ENCODE measurements at regions not wholly inside any gene's neighbourhood (a gene's known extent, or its start where the extent isn't known, plus 50 kb on each side); places are given as distances from the start of the nearest gene placed in this dataset.
"Not testable (repeated sequence)": the region's sequence is repeated elsewhere in the genome, so short reads cannot be mapped to it uniquely, and the experiment has no call there.

- FAIRE-seq (no peak), DNase-seq (ENCODE audit: low spot score in 2 of 2) (no peak)
Measured at GRCh38 chr13:64127192-64127591, 2711.5 kb upstream of the PCDH20 start.

GRCh38 chr13:64121023-64121709 lies 2705.5 kb upstream of the PCDH20 start:
- FAIRE-seq; DNase-seq (ENCODE audit: low spot score in 2 of 2): not testable (repeated sequence)

- FAIRE-seq: no peak
- no peak for DNase-seq (ENCODE audit: low spot score in 2 of 2)
Measured at GRCh38 chr13:64099994-64100393, 2684.3 kb upstream of the PCDH20 start.

- no peak for FAIRE-seq
Measured at GRCh38 chr13:64090311-64090710, 2674.7 kb upstream of the PCDH20 start.

GRCh38 chr13:64088491-64088890 lies 2672.8 kb upstream of the PCDH20 start:
- FAIRE-seq: no peak
- DNase-seq (ENCODE audit: low spot score in 2 of 2): no peak

More at GRCh38 chr13:64090311-64090710, 2674.7 kb upstream of the PCDH20 start:
- no peak for DNase-seq (ENCODE audit: low spot score in 2 of 2)

- no peak for FAIRE-seq
- DNase-seq (ENCODE audit: low spot score in 2 of 2): no peak
Measured at GRCh38 chr13:64087624-64088023, 2672.0 kb upstream of the PCDH20 start.

GRCh38 chr13:64083811-64084210 lies 2668.2 kb upstream of the PCDH20 start:
- DNase-seq (ENCODE audit: low spot score in 2 of 2) (no peak), FAIRE-seq (no peak)

GRCh38 chr13:64083396-64083795 lies 2667.7 kb upstream of the PCDH20 start:
- FAIRE-seq (no peak), DNase-seq (ENCODE audit: low spot score in 2 of 2) (no peak)

GRCh38 chr13:64078480-64078936 lies 2662.9 kb upstream of the PCDH20 start:
- DNase-seq (ENCODE audit: low spot score in 2 of 2): no peak
- FAIRE-seq: no peak

- DNase-seq (ENCODE audit: low spot score in 2 of 2) (no peak), FAIRE-seq (no peak)
Measured at GRCh38 chr13:64078025-64078424, 2662.4 kb upstream of the PCDH20 start.

GRCh38 chr13:64077132-64077835 lies 2661.6 kb upstream of the PCDH20 start:
- DNase-seq (ENCODE audit: low spot score in 2 of 2); FAIRE-seq: not testable (repeated sequence)

GRCh38 chr13:64075543-64076271 lies 2660.1 kb upstream of the PCDH20 start:
- DNase-seq (ENCODE audit: low spot score in 2 of 2): no peak
- FAIRE-seq: no peak

GRCh38 chr13:64074971-64075474 lies 2659.4 kb upstream of the PCDH20 start:
- FAIRE-seq: no peak
- no peak for DNase-seq (ENCODE audit: low spot score in 2 of 2)

- no peak for DNase-seq (ENCODE audit: low spot score in 2 of 2)
- FAIRE-seq: no peak
Measured at GRCh38 chr13:64073203-64073602, 2657.6 kb upstream of the PCDH20 start.

- DNase-seq (ENCODE audit: low spot score in 2 of 2) (no peak), FAIRE-seq (no peak)
Measured at GRCh38 chr13:64071352-64071751, 2655.7 kb upstream of the PCDH20 start.

GRCh38 chr13:64069892-64070291 lies 2654.2 kb upstream of the PCDH20 start:
- DNase-seq (ENCODE audit: low spot score in 2 of 2) (no peak), FAIRE-seq (no peak)

- DNase-seq (ENCODE audit: low spot score in 2 of 2) (no peak), FAIRE-seq (no peak)
Measured at GRCh38 chr13:64066711-64067110, 2651.1 kb upstream of the PCDH20 start.

- FAIRE-seq (no peak), DNase-seq (ENCODE audit: low spot score in 2 of 2) (no peak)
Measured at GRCh38 chr13:64061649-64062048, 2646.0 kb upstream of the PCDH20 start.

- DNase-seq (ENCODE audit: low spot score in 2 of 2) (no peak), FAIRE-seq (no peak)
Measured at GRCh38 chr13:64057372-64058020, 2641.8 kb upstream of the PCDH20 start.

- DNase-seq (ENCODE audit: low spot score in 2 of 2) (no peak), FAIRE-seq (no peak)
Measured at GRCh38 chr13:64054321-64054720, 2638.7 kb upstream of the PCDH20 start.

GRCh38 chr13:64052521-64052920 lies 2636.9 kb upstream of the PCDH20 start:
- no peak for DNase-seq (ENCODE audit: low spot score in 2 of 2)

More at GRCh38 chr13:64052521-64052920, 2636.9 kb upstream of the PCDH20 start:
- FAIRE-seq: no peak

Data from frontal cortex (tissue), 3 donors.